ENCODE measurements at regions not wholly inside any gene's neighbourhood (a gene's known extent, or its start where the extent isn't known, plus 50 kb on each side); places are given as distances from the start of the nearest gene placed in this dataset.

DNA sequence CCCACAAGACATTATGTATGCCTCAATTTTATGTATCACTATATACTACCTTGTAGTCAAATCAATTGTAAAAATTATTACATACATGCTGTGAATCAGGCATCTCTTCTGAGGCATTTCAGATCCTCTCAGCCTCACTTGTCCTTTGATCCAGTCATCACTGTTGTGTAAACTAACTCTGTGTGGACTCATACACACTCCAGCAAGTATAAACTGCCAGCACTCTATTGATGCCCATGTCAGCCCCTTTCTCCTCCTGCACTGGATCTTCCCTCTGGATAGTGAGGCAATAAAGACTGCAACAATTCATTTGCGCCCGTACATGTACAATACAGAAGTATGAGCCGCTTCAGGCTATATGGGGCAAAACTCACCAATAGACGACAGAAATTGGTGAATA, 364.7 kb upstream of the TGFBR2 start:
- DNase-seq = no peak
- H3K27me3 ChIP-seq (ENCODE audit: control insufficient read depth in 2 of 2, insufficient read depth in 2 of 2, low read length in 2 of 2) = no peaks in the 10 kb centered on the region
- no peak overlapping the region for H3K4me3 ChIP-seq (replicated peaks in 1 of 3; ENCODE audit: low read depth in 2 of 3, low read length in 3 of 3)
- H3K36me3 ChIP-seq (replicated peaks in 1 of 2; ENCODE audit: control insufficient read depth in 1 of 2, insufficient read depth in 2 of 2, low read length in 2 of 2) = no peaks in the 10 kb centered on the region
- H3K27ac ChIP-seq (ENCODE audit: low read depth in 1 of 2, low read length in 2 of 2) = no peak overlapping the region
- no peaks in the 10 kb centered on the region for H3K4me1 ChIP-seq (ENCODE audit: control insufficient read depth in 1 of 2, insufficient read depth in 2 of 2, low read length in 2 of 2)
- H3K79me2 ChIP-seq (ENCODE audit: insufficient read depth, low read length) = no peaks in the 10 kb centered on the region
- H4K20me1 ChIP-seq (ENCODE audit: insufficient read depth, low read length) = no peaks in the 10 kb centered on the region
- no peaks in the 10 kb centered on the region for H3K4me1 Mint-ChIP-seq
- H3K27me3 Mint-ChIP-seq (ENCODE audit: low read depth in 3 of 3) = peaks cover 0 to 1% (median 0%) of the 10 kb centered on the region in 3 donors
- no peaks in the 10 kb centered on the region for H3K9me3 Mint-ChIP-seq
- no peak overlapping the region for H3K4me3 Mint-ChIP-seq
- H3K9ac ChIP-seq (ENCODE audit: insufficient read depth, low read length, poor library complexity, severe bottlenecking) = no peak overlapping the region
- no peak overlapping the region for H3K27ac Mint-ChIP-seq
- H3K36me3 Mint-ChIP-seq = no peaks in the 10 kb centered on the region
- H2AFZ ChIP-seq (ENCODE audit: insufficient read depth, low read depth, low read length, poor library complexity, severe bottlenecking) = no peak overlapping the region
- intact Hi-C loops (cut with micrococcal nuclease) = no loop called here
- no peak for TF ChIP-seq CTCF (IDR thresholded peaks at IDR 0.05)
- no CpG with 5 or more reads among the region's 4 CpGs for WGBS (ENCODE audit: insufficient coverage)
- no peaks in the 10 kb centered on the region for H3K9me3 ChIP-seq (replicated peaks in 1 of 2; ENCODE audit: control insufficient read depth in 1 of 2, insufficient read depth in 1 of 2, low read length in 2 of 2)
- H3K4me2 ChIP-seq (replicated peaks; ENCODE audit: extremely low read depth, low read length, poor library complexity, severe bottlenecking) = no peak overlapping the region

- intact Hi-C loops (cut with micrococcal nuclease) = no loop called here
- H2AFZ ChIP-seq (ENCODE audit: insufficient read depth, low read depth, low read length, poor library complexity, severe bottlenecking) = no peak overlapping the region
- 96% methylated on average over 6 of the region's 9 CpGs for WGBS (ENCODE audit: insufficient coverage)
Measured at GRCh38 chr3:30245858-30246622, 360.4 kb upstream of the TGFBR2 start.

More at GRCh38 chr3:30245858-30246622, 360.4 kb upstream of the TGFBR2 start:
- H3K4me3 Mint-ChIP-seq = no peak overlapping the region
- Histone ChIP-seq H3K27ac (ENCODE audit: low read depth in 1 of 2, low read length in 2 of 2) (no peak overlapping the region), H3K4me1 (ENCODE audit: control insufficient read depth in 1 of 2, insufficient read depth in 2 of 2, low read length in 2 of 2) (no peaks in the 10 kb centered on the region), H3K9me3 (replicated peaks in 1 of 2; ENCODE audit: control insufficient read depth in 1 of 2, insufficient read depth in 1 of 2, low read length in 2 of 2) (no peaks in the 10 kb centered on the region), H3K36me3 (replicated peaks in 1 of 2; ENCODE audit: control insufficient read depth in 1 of 2, insufficient read depth in 2 of 2, low read length in 2 of 2) (no peaks in the 10 kb centered on the region), H3K4me3 (replicated peaks in 1 of 3; ENCODE audit: low read depth in 2 of 3, low read length in 3 of 3) (no peak overlapping the region), H3K4me2 (replicated peaks; ENCODE audit: extremely low read depth, low read length, poor library complexity, severe bottlenecking) (no peak overlapping the region), H3K27me3 (ENCODE audit: control insufficient read depth in 2 of 2, insufficient read depth in 2 of 2, low read length in 2 of 2) (no peaks in the 10 kb centered on the region), H3K9ac (ENCODE audit: insufficient read depth, low read length, poor library complexity, severe bottlenecking) (no peak overlapping the region), H3K79me2 (ENCODE audit: insufficient read depth, low read length) (no peaks in the 10 kb centered on the region), H4K20me1 (ENCODE audit: insufficient read depth, low read length) (no peaks in the 10 kb centered on the region)
- H3K27me3 Mint-ChIP-seq (ENCODE audit: low read depth in 3 of 3) = peaks cover 0 to 1% (median 0%) of the 10 kb centered on the region in 3 donors
- H3K36me3 Mint-ChIP-seq = no peaks in the 10 kb centered on the region
- DNase-seq = no peak
- no peak for TF ChIP-seq CTCF (IDR thresholded peaks at IDR 0.05)
- H3K4me1 Mint-ChIP-seq = peaks cover 2% of the 10 kb centered on the region
- H3K9me3 Mint-ChIP-seq = no peaks in the 10 kb centered on the region
- no peak overlapping the region for H3K27ac Mint-ChIP-seq

All from CD14-positive monocyte (primary cell).